ENCODE measurements at regions not wholly inside any gene's neighbourhood (a gene's known extent, or its start where the extent isn't known, plus 50 kb on each side); places are given as distances from the start of the nearest gene placed in this dataset.

GRCh38 chr6:108758884-108759283, 89.3 kb upstream of the ARMC2 start:
- H3K27ac ChIP-seq = no peak overlapping the region
- H3K4me3 ChIP-seq = no peak overlapping the region
- WGBS, 10 experiments = 60 to 100% (median 98%) methylated on average over 2 to 4 of the region's 5 CpGs; no CpG with 5 or more reads in 4 of the 10 experiments
- in situ Hi-C loops (cut with MboI; ENCODE audit: low pct_unique_long_range_greater_than_20kb in 2 of 9, low sequenced_read_pairs in 9 of 9, unreplicated experiment in 9 of 9) = no loop called here
- ATAC-seq (replicated peaks in 6 of 8) = no peak
- peaks cover 0 to 8% of the 10 kb centered on the region in 2 donors for H3K4me1 ChIP-seq (replicated peaks in 1 of 2)

GRCh38 chr6:108760126-108761050, 87.8 kb upstream of the ARMC2 start:
- H3K4me3 ChIP-seq = no peak overlapping the region
- ATAC-seq (replicated peaks in 6 of 8) = peak; percentile 94 to 99 (median 98)
- peaks cover 0 to 8% of the 10 kb centered on the region in 2 donors for H3K4me1 ChIP-seq (replicated peaks in 1 of 2)
- 20 to 94% (median 88%) methylated on average over 2 to 6 of the region's 9 CpGs; no CpG with 5 or more reads in 4 of the 10 experiments for WGBS, 10 experiments
- in situ Hi-C loops (cut with MboI; ENCODE audit: low pct_unique_long_range_greater_than_20kb in 2 of 9, low sequenced_read_pairs in 9 of 9, unreplicated experiment in 9 of 9) = no loop called here
- H3K27ac ChIP-seq = no peak overlapping the region

GRCh38 chr6:108762394-108762793, 85.8 kb upstream of the ARMC2 start:
- peaks cover 0 to 8% of the 10 kb centered on the region in 2 donors for H3K4me1 ChIP-seq (replicated peaks in 1 of 2)
- H3K4me3 ChIP-seq = no peak overlapping the region
- WGBS, 10 experiments = 0 to 80% (median 55%) methylated on average over 1 of the region's 1 CpG; no CpG with 5 or more reads in 6 of the 10 experiments
- ATAC-seq (replicated peaks in 6 of 8) = no peak
- H3K27ac ChIP-seq = no peak overlapping the region
- in situ Hi-C loops (cut with MboI; ENCODE audit: low pct_unique_long_range_greater_than_20kb in 2 of 9, low sequenced_read_pairs in 9 of 9, unreplicated experiment in 9 of 9) = no loop called here

- in situ Hi-C loops (cut with MboI; ENCODE audit: low pct_unique_long_range_greater_than_20kb in 2 of 9, low sequenced_read_pairs in 9 of 9, unreplicated experiment in 9 of 9) = no loop called here
- Histone ChIP-seq H3K4me1 (replicated peaks in 1 of 2) (peaks cover 0 to 8% of the 10 kb centered on the region in 2 donors), H3K4me3 (no peak overlapping the region), H3K27ac (no peak overlapping the region)
- ATAC-seq (replicated peaks in 6 of 8) = no peak
- WGBS, 10 experiments = 47 to 90% (median 80%) methylated on average over 1 to 10 of the region's 10 CpGs; no CpG with 5 or more reads in 2 of the 10 experiments
These were observed 84.2 kb upstream of the ARMC2 start for GRCh38 chr6:108763931-108764579.

- Histone ChIP-seq H3K4me1 (replicated peaks in 1 of 2) (peaks cover 0 to 8% of the 10 kb centered on the region in 2 donors), H3K4me3 (no peak overlapping the region), H3K27ac (no peak overlapping the region)
- 100% methylated on average over 1 of the region's 1 CpG; no CpG with 5 or more reads in 8 of the 10 experiments for WGBS, 10 experiments
- in situ Hi-C loops (cut with MboI; ENCODE audit: low pct_unique_long_range_greater_than_20kb in 2 of 9, low sequenced_read_pairs in 9 of 9, unreplicated experiment in 9 of 9) = no loop called here
- ATAC-seq (replicated peaks in 6 of 8) = no peak
These were observed 83.7 kb upstream of the ARMC2 start for GRCh38 chr6:108764580-108764950.

- ATAC-seq (replicated peaks in 6 of 8) = no peak
- peaks cover 0 to 7% of the 10 kb centered on the region in 2 donors for H3K4me1 ChIP-seq (replicated peaks in 1 of 2)
- no peak overlapping the region for H3K27ac ChIP-seq
- H3K4me3 ChIP-seq = no peak overlapping the region
- in situ Hi-C loops (cut with MboI; ENCODE audit: low pct_unique_long_range_greater_than_20kb in 2 of 9, low sequenced_read_pairs in 9 of 9, unreplicated experiment in 9 of 9) = no loop called here
- 67 to 96% (median 84%) methylated on average over 1 to 2 of the region's 2 CpGs; no CpG with 5 or more reads in 4 of the 10 experiments for WGBS, 10 experiments
These were observed 82.7 kb upstream of the ARMC2 start for GRCh38 chr6:108765495-108765894.

GRCh38 chr6:108766419-108766818, 81.8 kb upstream of the ARMC2 start:
- in situ Hi-C loops (cut with MboI; ENCODE audit: low pct_unique_long_range_greater_than_20kb in 2 of 9, low sequenced_read_pairs in 9 of 9, unreplicated experiment in 9 of 9) = no loop called here
- no peak for ATAC-seq (replicated peaks in 6 of 8)
- WGBS, 10 experiments = 60 to 100% (median 94%) methylated on average over 1 to 3 of the region's 5 CpGs; no CpG with 5 or more reads in 5 of the 10 experiments
- Histone ChIP-seq H3K4me3 (no peak overlapping the region), H3K4me1 (replicated peaks in 1 of 2) (no peaks in the 10 kb centered on the region), H3K27ac (no peak overlapping the region)

- Histone ChIP-seq H3K4me1 (replicated peaks in 1 of 2) (no peaks in the 10 kb centered on the region), H3K4me3 (no peak overlapping the region), H3K27ac (no peak overlapping the region)
- ATAC-seq (replicated peaks in 6 of 8) = no peak
- in situ Hi-C loops (cut with MboI; ENCODE audit: low pct_unique_long_range_greater_than_20kb in 2 of 9, low sequenced_read_pairs in 9 of 9, unreplicated experiment in 9 of 9) = no loop called here
- WGBS, 10 experiments = 61 to 100% (median 96%) methylated on average over 1 to 6 of the region's 6 CpGs; no CpG with 5 or more reads in 3 of the 10 experiments
These were observed 81.3 kb upstream of the ARMC2 start for GRCh38 chr6:108766886-108767285.

GRCh38 chr6:108767418-108768165, 80.6 kb upstream of the ARMC2 start:
- in situ Hi-C loops (cut with MboI; ENCODE audit: low pct_unique_long_range_greater_than_20kb in 2 of 9, low sequenced_read_pairs in 9 of 9, unreplicated experiment in 9 of 9) = no loop called here
- Histone ChIP-seq H3K4me3 (no peak overlapping the region), H3K27ac (no peak overlapping the region), H3K4me1 (replicated peaks in 1 of 2) (no peaks in the 10 kb centered on the region)
- 40 to 83% (median 77%) methylated on average over 1 to 7 of the region's 7 CpGs; no CpG with 5 or more reads in 2 of the 10 experiments for WGBS, 10 experiments
- ATAC-seq (replicated peaks in 6 of 8) = no peak

GRCh38 chr6:108768166-108768555, 80.1 kb upstream of the ARMC2 start:
- in situ Hi-C loops (cut with MboI; ENCODE audit: low pct_unique_long_range_greater_than_20kb in 2 of 9, low sequenced_read_pairs in 9 of 9, unreplicated experiment in 9 of 9) = no loop called here
- 60 to 100% (median 71%) methylated on average over 1 of the region's 1 CpG; no CpG with 5 or more reads in 3 of the 10 experiments for WGBS, 10 experiments
- H3K27ac ChIP-seq = no peak overlapping the region
- no peak overlapping the region for H3K4me3 ChIP-seq
- ATAC-seq (replicated peaks in 6 of 8) = no peak
- no peaks in the 10 kb centered on the region for H3K4me1 ChIP-seq (replicated peaks in 1 of 2)

- Histone ChIP-seq H3K4me1 (replicated peaks in 1 of 2) (no peaks in the 10 kb centered on the region), H3K27ac (no peak overlapping the region), H3K4me3 (no peak overlapping the region)
- WGBS, 10 experiments = 71 to 100% (median 83%) methylated on average over 1 to 6 of the region's 10 CpGs; no CpG with 5 or more reads in 1 of the 10 experiments
- no peak for ATAC-seq (replicated peaks in 6 of 8)
- in situ Hi-C loops (cut with MboI; ENCODE audit: low pct_unique_long_range_greater_than_20kb in 2 of 9, low sequenced_read_pairs in 9 of 9, unreplicated experiment in 9 of 9) = no loop called here
These were observed 79.3 kb upstream of the ARMC2 start for GRCh38 chr6:108768792-108769524.

- 60 to 100% (median 83%) methylated on average over 1 of the region's 1 CpG; no CpG with 5 or more reads in 5 of the 10 experiments for WGBS, 10 experiments
- H3K4me1 ChIP-seq (replicated peaks in 1 of 2) = no peaks in the 10 kb centered on the region
- H3K4me3 ChIP-seq = no peak overlapping the region
- no peak overlapping the region for H3K27ac ChIP-seq
- in situ Hi-C loops (cut with MboI; ENCODE audit: low pct_unique_long_range_greater_than_20kb in 2 of 9, low sequenced_read_pairs in 9 of 9, unreplicated experiment in 9 of 9) = no loop called here
- ATAC-seq (replicated peaks in 6 of 8) = no peak
These were observed 76.8 kb upstream of the ARMC2 start for GRCh38 chr6:108771421-108771820.

All from motor neuron (in vitro differentiated cells).